ENCODE measurements at regions not wholly inside any gene's neighbourhood (a gene's known extent, or its start where the extent isn't known, plus 50 kb on each side); places are given as distances from the start of the nearest gene placed in this dataset.

GRCh38 chr3:19025441-19025840, 122.9 kb upstream of the KCNH8 start:
- H3K4me3 ChIP-seq (replicated peaks in 1 of 2; ENCODE audit: low read depth in 2 of 2, low read length in 2 of 2) = no peak overlapping the region
- no peak for TF ChIP-seq CTCF (IDR thresholded peaks at IDR 0.05; ENCODE audit: low read depth, low read length)
- no peak for DNase-seq (ENCODE audit: low read depth in 2 of 2)

GRCh38 chr3:19022546-19022945, 125.8 kb upstream of the KCNH8 start:
- DNase-seq (ENCODE audit: low read depth in 2 of 2) = no peak
- TF ChIP-seq CTCF (IDR thresholded peaks at IDR 0.05; ENCODE audit: low read depth, low read length) = no peak
- no peak overlapping the region for H3K4me3 ChIP-seq (replicated peaks in 1 of 2; ENCODE audit: low read depth in 2 of 2, low read length in 2 of 2)

GRCh38 chr3:19016851-19017250, 131.5 kb upstream of the KCNH8 start:
- no peak for TF ChIP-seq CTCF (IDR thresholded peaks at IDR 0.05; ENCODE audit: low read depth, low read length)
- no peak overlapping the region for H3K4me3 ChIP-seq (replicated peaks in 1 of 2; ENCODE audit: low read depth in 2 of 2, low read length in 2 of 2)
- no peak for DNase-seq (ENCODE audit: low read depth in 2 of 2)

- no peak overlapping the region for H3K4me3 ChIP-seq (replicated peaks in 1 of 2; ENCODE audit: low read depth in 2 of 2, low read length in 2 of 2)
- no peak for DNase-seq (ENCODE audit: low read depth in 2 of 2)
- no peak for TF ChIP-seq CTCF (IDR thresholded peaks at IDR 0.05; ENCODE audit: low read depth, low read length)
These were observed 134.4 kb upstream of the KCNH8 start for GRCh38 chr3:19013879-19014278.

GRCh38 chr3:19012846-19013245, 135.5 kb upstream of the KCNH8 start:
- DNase-seq (ENCODE audit: low read depth in 2 of 2) = no peak
- no peak overlapping the region for H3K4me3 ChIP-seq (replicated peaks in 1 of 2; ENCODE audit: low read depth in 2 of 2, low read length in 2 of 2)
- TF ChIP-seq CTCF (IDR thresholded peaks at IDR 0.05; ENCODE audit: low read depth, low read length) = no peak

GRCh38 chr3:19002606-19003005, 145.7 kb upstream of the KCNH8 start:
- TF ChIP-seq CTCF (IDR thresholded peaks at IDR 0.05; ENCODE audit: low read depth, low read length) = no peak
- no peak for DNase-seq (ENCODE audit: low read depth in 2 of 2)

GRCh38 chr3:18998069-18998468, 150.2 kb upstream of the KCNH8 start:
- TF ChIP-seq CTCF (IDR thresholded peaks at IDR 0.05; ENCODE audit: low read depth, low read length) = no peak
- no peak overlapping the region for H3K4me3 ChIP-seq (replicated peaks in 1 of 2; ENCODE audit: low read depth in 2 of 2, low read length in 2 of 2)
- DNase-seq (ENCODE audit: low read depth in 2 of 2) = no peak

More at GRCh38 chr3:19002606-19003005, 145.7 kb upstream of the KCNH8 start:
- H3K4me3 ChIP-seq (replicated peaks in 1 of 2; ENCODE audit: low read depth in 2 of 2, low read length in 2 of 2) = no peak overlapping the region
